Right kidney (tissue), 1 donor: ENCODE measurements at regions not wholly inside any gene's neighbourhood (a gene's known extent, or its start where the extent isn't known, plus 50 kb on each side); places are given as distances from the start of the nearest gene placed in this dataset.
"Not testable (repeated sequence)": the region's sequence is repeated elsewhere in the genome, so short reads cannot be mapped to it uniquely, and the experiment has no call there.

ENCODE experiments used
- DNase-seq: peaks from one replicate; pipeline ENCODE4 v3.0.0-alpha.2; 2016

DNA sequence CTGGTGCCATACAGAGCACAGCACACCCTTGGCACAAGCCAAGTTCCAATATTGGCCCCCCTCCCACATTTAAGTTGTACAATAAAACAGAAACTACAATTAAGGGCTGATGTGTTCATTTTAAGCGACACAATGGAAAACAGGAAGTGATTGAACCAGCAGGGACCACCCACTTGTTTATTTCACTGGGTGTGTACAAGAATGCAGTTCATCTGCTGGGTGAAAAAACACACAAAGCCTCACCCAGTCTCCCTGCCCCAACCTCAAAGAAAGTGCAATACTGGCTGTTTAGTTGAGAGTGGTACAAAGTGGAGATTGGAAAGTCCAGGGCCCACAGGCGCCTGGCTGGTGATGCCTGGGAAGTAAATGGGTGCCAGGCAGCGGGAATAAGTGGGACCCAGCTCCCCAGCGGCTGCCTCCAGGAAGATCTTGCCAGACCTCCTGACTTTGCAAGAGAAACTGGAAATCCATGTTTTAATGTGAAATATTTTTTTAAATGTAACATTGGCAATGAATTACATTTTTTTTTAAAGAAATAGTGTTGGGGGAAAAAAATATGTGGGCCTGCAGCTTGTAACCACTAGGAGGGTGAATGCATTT, 322.1 kb downstream of the ZNF536 start:
- DNase-seq, result no peak

DNA sequence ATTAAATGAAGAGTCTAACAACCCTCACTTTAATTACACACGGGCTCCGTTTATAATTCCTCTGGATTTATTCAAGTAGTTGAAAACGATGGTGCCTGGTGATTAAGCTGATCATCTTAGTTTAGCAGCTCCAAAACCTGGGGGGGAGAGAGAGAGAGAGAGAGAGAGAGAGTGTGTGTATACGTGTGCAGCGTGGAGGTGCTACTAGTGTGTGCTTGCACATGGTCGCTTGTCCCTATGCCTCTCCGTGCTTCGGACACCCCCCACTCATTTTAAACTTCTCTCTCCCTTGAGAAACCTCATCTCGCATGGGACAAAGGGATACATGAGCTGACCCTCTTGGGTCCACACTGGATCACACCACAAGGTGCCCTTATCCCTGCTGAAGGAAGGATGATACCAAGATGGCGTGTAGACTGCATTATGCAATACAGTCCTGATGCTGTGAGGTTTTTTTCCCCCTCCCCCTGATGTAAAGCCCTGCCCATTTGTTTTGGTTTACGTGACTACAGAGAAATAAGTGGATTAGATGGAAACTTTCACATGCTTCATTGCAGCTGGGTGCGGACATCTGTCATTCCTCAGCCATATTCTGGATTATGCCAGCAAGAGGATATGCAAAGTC, 320.8 kb downstream of the ZNF536 start:
- no peak for DNase-seq

DNA sequence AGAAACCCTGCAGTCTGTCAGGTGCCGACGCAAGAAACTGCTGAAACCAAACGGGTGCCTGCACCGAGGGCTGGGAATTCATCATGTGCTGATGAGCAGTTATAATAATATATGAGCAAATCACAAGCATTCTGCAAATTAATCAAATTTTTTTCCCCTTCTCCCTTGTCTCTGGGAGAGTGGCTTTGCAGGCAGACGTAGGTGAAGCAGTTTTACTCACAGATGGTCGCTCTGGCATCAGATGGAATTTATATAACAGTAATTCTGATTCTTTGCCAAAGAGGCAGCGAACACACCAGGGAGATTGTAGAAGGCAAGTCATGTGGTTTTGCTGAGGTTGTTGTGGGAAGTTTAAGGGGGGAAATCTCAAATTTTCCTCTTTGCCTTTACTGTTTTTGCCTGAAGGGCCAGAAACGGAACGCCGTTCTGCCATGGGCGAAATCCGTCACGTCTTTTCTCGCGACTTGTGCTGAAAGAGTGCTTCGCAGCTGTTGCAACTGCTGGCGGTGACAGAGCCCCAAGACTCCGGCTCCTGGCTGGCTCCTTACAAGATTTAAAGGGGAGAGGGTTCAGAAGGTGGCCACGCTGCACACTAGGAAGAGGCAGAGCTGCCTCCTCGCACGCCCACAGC, 320.1 kb downstream of the ZNF536 start:
- DNase-seq, result peak; percentile 51

DNA sequence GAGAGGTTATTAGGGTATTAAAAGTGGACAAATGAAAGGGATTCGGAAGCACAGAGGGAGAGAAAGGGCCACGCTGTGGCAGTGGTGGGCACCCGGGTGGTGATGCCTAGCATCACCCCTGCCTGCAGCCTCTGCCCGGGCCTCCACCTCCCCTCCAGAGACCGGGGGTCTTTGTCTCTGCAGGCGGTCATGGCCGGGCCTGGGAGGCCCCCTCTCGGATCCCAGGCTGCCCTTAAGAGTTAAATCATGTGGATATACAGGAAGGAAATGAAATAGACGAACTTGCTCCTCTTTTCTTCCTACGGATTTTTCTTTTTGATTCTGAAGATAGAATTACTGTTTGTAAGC, 319.6 kb downstream of the ZNF536 start:
- peak; percentile 36 for DNase-seq

DNA sequence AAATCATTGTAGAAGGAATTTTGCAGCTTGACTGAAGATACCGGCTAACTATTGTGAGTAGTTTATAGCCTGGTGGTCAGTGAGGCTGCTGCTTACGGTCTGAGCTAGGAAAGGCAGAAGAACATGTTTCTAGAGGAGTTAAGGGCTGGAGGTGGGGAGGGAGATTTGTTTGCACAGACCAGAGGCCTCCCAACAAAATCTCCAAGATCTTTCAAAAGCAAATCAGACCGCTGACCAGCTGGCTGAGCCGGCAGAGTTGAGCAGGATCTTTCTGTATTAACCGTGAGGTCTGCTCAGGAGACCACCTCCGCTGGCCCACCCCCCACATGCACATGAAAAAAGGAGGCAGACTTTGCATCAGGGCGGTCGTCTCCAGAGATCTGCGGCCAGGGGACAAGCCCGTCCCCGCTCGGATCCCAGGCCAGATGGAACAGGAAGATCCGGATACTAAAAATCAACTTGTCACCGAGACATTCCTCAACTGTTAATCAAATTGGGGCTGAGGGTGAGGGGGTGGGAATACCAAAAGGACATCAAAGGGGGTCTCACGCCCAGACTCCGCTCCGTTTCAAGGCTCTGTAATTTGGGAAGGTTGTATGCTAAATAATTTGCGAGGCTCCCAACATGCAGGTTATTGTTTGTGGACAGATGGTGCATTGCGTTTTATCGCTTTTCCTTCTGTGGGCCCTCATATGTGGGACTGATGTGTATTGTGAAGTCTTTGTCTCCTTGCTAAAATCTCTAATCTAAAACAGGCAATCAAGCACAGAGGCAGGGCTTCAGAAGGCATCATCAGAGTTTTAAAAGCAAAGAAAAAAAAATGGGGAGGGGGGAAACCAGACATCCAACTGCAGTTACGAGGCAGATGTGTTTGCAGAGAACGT, 319.0 kb downstream of the ZNF536 start:
- DNase-seq, result no peak

DNA sequence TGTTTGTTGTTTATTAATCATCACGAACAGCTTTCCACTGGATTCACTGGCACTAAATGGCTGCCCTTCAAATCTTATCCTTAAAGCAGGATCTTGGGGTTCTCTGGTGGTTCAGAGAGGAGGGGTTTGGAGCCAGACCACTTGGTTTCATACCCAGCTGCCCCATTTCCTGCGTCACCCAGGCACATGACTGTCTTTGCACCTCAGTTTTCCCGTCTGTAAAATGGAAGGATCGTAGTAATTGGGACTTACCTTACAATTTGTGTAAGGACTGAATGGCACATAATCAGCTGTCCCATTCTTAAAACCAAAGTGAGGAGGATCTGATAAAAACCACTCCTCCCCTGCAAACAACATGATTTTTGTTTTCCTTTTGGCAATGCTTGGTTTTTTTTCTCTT, 318.3 kb downstream of the ZNF536 start:
- no peak for DNase-seq

DNA sequence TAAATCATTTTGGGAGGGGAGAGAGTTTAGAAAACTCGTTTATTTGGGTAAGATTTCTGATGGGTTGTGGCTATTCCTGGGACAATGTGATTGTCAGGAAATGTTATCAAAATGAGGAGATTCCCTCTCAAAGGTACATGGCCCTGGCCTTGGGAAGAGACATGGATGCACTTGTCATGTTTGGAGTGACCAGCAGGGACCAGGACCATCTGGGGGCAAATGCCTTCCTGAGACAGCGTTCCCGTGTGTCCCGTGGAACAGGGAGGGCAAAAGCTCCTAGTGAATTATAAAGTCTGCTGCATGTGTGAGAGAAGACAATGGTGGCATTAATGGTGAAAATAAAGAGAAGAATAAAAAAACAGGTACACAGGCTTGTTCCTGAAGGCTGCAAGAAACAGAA, 317.3 kb downstream of the ZNF536 start:
- DNase-seq, result no peak

DNA sequence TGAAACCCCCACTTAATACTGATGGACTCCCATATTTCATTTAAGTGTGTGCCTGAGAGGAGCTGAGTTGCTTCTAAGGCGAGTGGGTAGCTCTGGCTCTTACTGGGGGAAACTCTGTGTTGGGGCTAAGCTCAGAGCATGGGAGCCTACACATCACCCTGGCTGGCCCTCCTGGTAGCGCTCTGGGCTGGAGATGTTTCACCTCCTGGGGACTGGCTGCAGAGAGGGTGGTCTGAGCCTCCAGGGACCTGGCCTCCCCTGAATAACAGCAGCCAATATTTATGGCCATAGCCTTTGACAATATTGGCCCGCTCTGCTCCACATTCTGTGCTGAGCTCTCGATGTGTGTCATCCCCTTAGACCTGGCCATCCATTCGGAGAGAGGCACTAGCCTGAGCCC, 316.5 kb downstream of the ZNF536 start:
- no peak for DNase-seq

DNA sequence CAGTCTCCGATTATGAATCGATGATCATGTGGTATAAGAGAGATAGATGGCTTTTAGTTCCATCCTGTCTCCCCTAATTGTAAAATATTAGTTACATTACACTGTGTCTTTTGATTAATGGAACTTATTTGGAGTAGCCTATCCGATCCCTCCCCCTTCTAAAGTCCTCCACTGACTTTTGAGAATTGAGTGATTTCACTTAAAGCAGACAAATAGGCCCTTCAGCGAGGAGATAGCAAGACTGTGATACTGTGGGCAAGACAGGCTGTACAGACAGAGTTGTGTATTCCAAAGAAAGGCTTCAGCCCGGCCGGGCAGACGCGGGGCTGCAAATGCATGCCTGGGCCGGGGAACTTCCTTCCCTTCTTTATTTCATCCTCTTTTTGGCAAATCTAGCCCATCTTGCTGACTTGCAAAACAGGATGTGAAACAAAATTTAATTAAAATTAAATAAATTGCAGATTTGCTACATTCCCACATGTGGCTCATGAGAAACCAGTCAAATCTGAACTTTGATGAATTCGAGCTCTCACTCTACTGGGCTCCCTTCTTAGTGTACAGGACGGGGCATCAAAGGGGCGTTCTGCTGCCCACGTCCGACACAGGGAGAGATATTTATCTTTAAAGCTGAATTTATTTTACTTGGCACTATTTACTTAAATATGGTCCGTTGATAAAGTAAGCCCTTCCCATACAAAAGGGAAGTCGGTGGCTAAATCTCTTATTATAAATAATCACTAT, 314.8 kb downstream of the ZNF536 start:
- DNase-seq, result no peak

DNA sequence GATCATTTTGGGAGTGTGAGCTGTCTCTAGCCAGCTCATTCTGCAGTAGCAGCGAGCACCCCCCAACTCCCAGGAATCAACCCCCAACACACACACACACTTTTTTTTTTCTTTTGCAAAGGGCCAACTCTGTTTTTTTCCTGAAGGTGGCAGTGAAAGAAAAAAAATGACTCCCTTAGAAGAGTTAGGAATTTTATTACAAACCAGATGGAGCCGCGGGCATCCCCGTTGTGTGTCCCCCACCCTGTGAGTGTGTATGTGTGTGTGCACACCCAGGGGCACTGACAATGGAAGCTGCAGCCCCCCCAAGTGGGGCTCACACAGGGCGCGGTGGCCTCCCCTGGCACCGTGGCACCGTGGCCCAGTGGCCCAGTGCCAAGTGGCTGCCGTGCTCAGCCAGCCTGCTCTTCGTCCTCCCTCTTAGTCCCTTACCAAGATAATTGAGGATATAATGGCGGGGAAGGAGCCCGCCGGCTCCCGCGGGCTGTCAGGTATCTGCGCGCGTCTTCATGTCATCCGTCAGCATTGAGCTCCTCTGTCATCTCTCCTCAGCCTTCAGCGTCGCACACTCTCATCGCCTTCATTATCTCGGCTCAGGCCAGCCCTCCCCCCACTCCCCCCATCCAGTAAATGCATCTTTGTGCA, 314.1 kb downstream of the ZNF536 start:
- no peak for DNase-seq

DNA sequence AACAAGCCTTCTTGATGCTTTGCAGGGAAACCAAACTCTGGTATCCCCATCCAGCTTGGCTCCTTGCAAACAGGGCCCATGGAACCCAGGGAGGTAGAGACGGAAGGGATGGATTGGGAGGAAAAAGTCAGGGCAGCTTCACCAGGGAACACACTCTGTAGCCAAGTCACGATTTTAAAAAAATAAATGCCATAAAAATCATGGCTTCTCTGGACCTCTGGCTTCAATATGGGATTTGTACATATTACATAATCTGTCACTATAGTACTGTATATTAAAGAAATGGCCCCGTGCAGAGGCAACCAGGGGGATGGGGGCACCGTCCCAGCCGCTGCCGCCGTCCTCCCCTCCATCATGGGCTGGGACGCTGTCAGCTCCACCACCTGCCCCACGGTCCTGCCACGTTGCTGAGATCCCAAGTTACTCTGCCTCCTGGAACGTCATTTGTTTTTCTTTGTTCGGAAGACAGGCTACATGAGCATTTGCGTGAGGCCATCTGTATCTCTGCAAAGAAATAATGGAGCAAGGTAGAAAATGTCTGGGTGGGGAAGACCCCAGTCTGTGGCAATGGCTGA, 313.3 kb downstream of the ZNF536 start:
- DNase-seq, result no peak

DNA sequence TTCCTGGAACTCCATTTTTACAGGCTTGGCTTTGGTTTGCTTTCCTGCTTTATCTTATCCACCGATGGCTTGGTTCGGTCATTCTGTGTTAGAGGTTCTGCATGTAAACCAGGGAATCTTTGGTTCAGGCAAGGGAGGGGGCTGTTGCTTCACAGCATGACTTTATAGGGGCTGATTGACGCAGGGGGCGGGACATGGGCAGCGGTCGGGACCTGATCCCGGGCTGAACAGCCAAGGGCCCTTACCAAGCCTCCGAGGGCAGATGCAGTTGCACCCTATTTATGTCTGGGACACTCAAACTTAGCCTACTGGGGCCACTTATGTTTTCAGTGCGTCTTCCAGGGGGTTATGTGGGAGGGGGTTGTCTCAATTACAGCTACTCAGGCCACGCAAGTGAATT, 312.4 kb downstream of the ZNF536 start:
- DNase-seq, result no peak

DNA sequence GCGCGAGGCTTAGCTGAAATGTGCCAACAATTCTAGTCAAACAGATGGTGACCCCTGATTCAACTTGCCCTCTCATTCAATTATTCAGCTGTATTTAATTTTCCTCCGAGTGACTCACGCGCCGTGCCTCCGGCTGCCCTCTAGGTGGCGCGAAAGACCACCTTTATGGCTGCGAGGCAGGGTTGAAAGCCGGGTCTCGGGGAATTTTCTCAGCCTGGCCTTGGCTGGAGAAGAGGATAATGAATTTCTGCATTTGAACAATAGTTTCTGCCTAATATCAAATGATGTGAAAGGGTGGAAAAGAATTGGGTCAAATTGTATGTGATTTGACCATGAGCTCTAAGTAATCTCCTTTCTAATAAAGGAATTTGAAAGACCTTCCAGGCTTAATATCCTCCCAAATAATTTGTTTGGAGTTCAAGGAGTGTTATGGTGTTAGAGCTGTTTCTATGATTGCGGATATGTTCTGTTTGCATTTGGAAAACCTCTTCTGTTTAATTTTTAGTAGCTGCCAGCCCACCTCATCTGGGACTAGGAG, 310.9 kb downstream of the ZNF536 start:
- peak; percentile 47 for DNase-seq

DNA sequence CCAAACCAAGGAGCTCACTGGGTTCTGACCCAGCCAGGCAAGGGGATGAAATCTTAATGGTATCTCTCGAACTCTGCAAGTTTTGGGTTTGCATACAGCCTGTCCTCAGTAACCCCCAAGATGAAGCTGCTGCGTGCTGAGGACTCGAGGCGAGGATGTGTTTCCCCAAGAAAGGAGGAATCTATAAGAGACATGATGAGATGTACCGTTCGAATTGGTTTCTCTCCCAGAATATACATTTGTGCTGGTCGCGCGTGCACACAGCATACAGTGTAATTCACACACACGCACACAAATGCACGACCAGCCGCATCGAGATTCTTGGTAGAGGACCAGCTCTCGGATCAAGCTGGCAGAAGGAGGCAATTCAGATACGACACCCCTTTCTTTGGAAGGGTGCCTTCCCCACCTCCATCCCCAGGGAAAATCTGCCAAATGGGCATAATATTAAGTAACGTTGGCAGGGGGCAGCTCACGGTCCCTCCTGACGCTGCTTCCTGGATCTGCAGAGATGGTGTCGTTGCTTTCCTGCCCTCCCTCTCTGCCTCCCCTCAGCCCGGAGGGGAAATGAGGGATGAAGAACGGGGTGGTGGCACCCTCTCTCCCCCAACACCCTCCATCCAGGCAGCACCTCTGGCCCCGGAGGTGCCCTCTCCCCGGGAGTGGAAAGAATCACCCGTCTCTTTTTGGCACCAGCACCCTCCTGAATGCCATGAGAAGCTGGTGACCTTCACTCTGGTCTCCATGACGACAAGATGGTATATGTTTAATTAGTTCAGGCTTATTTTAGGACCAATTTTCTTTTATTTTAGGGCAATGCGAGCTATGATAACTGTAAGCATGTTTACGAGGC, 310.2 kb downstream of the ZNF536 start:
- no peak for DNase-seq

DNA sequence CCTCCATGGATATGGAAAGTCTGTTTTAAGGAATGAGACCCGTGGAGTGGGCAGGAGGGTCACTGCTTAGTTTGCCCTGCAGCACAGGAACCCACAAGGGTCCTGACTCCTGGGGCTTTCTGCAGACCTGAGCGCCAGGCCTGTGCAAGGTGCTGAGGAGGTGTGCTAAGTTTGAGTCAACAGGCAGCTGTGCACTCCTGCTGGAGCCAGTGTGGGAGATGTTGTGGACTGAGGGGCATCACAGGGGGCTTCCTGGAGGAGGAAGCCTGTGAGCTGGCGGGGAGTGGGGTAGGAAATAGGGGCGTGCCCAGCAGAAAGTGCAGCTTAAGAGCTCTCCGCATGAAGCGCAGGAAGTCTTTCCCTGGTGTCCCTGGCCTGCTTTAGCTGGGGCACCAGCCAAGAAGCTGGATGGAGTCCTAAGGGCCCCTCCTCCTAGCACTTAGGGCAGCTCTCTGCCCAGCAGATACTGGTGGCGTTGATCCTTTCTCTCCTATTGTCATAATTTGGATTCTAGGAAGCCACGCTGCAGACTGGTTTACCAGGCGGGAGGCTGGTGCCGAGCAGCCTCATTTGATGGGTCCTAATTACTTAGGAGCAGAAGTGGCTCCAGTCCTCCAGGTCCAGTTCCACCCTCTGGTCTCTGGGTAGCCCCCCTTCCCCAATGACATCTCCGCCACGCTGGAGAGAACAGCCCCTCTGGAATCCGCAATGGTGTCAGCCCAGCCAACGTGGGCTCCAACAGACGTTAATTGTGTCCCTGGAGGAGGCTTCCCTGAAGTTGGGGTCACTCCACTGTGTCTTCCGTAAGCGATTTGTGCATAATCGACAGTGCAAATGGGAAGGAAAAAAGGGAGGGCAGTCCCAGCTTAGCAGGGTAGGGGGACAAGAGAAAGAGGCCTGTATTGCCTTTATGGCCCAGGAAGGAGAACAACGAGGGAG, 309.2 kb downstream of the ZNF536 start:
- no peak for DNase-seq

DNA sequence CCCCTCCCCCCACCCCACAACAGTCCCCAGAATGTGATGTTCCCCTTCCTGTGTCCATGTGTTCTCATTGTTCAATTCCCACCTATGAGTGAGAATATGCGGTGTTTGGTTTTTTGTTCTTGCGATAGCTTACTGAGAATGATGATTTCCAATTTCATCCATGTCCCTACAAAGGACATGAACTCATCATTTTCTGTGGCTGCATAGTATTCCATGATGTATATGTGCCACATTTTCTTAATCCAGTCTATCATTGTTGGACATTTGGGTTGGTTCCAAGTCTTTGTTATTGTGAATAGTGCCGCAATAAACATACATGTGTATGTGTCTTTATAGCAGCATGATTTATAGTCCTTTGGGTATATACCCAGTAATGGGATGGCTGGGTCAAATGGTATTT, 308.2 kb downstream of the ZNF536 start:
- not testable (repeated sequence) for DNase-seq

DNA sequence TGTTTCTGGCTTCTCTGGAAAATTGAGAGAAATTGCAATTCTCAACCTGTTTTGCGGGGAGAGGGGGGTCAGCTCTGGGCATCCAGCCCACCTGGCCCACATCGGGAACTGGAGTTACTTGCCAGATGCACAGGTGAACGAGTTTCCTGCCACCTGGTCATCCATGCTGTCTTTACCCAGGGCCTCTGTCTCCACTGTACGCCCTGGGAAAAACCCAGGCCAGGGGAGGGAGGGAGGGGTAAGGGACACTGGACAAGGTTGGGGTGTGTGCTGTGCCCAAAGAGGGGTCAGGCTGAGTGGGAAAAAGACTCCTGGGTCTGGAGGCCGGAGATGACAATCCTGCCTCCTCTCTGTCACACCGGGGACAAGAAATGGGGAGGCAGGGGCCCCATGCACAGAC, 307.6 kb downstream of the ZNF536 start:
- no peak for DNase-seq

DNA sequence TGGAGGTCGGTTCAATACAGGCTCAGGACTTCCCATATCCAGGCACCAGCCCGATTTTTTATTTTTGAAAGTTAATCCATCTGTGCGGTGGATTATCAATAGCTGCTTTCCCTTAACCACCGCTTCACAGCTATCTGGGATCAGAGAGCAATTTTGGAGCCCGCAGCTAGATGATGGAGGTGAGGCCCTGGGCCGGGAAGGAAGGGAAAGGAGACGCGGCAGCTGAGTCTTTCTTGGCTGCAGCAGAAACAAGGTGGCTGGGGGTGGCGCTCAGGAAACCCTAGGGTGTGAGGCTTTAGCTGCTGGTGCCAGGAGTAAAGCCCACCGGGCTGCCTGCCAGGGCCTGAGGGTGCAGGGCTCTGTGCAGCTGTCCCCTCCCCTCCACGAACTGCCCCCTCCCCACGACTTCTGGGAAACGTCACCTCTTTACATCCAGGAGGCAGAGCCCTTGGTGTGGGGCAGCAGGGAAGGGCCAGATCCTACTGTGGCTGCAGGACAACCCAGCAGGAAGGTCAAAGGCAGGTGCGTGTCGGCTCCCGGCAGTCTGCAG, 307.0 kb downstream of the ZNF536 start:
- DNase-seq, result no peak

DNA sequence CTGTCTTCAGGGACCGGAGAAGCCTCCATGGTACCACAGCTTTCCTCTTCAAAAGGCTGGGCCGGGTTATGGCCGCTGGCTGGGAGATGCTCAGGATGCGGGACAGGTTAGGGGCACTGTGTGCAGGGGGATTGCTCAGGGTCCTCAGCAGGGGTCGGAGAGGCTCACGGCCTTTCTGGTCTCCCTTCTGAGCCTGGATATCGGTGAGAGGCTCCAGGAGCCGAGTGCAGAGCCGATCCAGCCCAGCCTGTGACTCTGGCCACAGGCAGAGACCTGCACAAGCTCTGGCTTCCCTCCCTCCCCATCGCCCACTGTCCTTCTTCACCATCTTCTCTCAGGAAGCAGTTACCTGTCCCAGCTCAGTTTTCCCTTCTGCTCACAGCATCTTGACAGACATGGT, 306.0 kb downstream of the ZNF536 start:
- no peak for DNase-seq
